IMR-90 (cell line): ENCODE measurements at regions not wholly inside any gene's neighbourhood (a gene's known extent, or its start where the extent isn't known, plus 50 kb on each side); places are given as distances from the start of the nearest gene placed in this dataset.

Experiments used
- ATAC-seq: fragments of 200-7000 bp; cut with Tn5 transposase; 2 replicates; pipeline ENCODE4 v1.9.1; 2020; ENCODE audit warnings: low read depth, mild to moderate bottlenecking, moderate library complexity
- BruUV-seq: library from RNA; stranded (reverse); fragments of 400-500 nt; replicated peaks from 2 replicates; lab custom pipeline; 2021; lab: Mats Ljungman, UMichigan
- CTCF ChIA-PET: fragments of 300-600 bp; formaldehyde crosslinking; extraction: SDS; loops from one replicate; lab custom pipeline; 2021; ENCODE audit warnings: antibody characterized with exemption; lab: Yijun Ruan, JAX
- POLR2A ChIA-PET: fragments of 300-600 bp; sonication (Branson Sonifier 250); formaldehyde crosslinking; loops from one replicate; lab custom pipeline; 2022; ENCODE audit warnings: antibody characterized with exemption; ENCODE audit not compliant: unreplicated experiment; lab: Charles Lee
- DNase-seq: peaks from one replicate; pipeline ENCODE4 v3.0.0; 2013
- H2AFZ ChIP-seq: replicated peaks from 2 replicates; pipeline ENCODE3; 2013; ENCODE audit warnings: low read length, mild to moderate bottlenecking; ENCODE audit not compliant: poor library complexity
- H2AK5ac ChIP-seq: 2 replicates; pipeline ENCODE4 v1.6.1; 2013; ENCODE audit warnings: low read depth, low read length, inconsistent platforms
- H2AK9ac ChIP-seq: replicated peaks from 2 replicates; pipeline ENCODE3; 2013; ENCODE audit warnings: mild to moderate bottlenecking, low read depth, low read length, moderate library complexity; ENCODE audit not compliant: poor library complexity
- H2BK120ac ChIP-seq: 2 replicates; pipeline ENCODE4 v1.6.1; 2013; ENCODE audit warnings: low read depth, low read length, inconsistent platforms
- H2BK15ac ChIP-seq: 3 replicates; pipeline ENCODE4 v1.6.1; 2013; ENCODE audit warnings: low read depth, low read length, inconsistent platforms
- H2BK20ac ChIP-seq: 2 replicates; pipeline ENCODE4 v1.6.1; 2013; ENCODE audit warnings: low read depth, mild to moderate bottlenecking, inconsistent platforms, low read length, moderate library complexity
- H2BK5ac ChIP-seq: 2 replicates; pipeline ENCODE4 v1.6.1; 2013; ENCODE audit warnings: mild to moderate bottlenecking, low read depth, low read length, inconsistent platforms; ENCODE audit not compliant: poor library complexity, severe bottlenecking
- H3K14ac ChIP-seq: replicated peaks from 2 replicates; pipeline ENCODE4 v1.6.1; 2013; ENCODE audit warnings: low read depth, low read length, inconsistent platforms
- H3K18ac ChIP-seq: 2 replicates; pipeline ENCODE4 v1.6.1; 2013; ENCODE audit warnings: low read depth, low read length, control low read depth
- H3K23ac ChIP-seq: 2 replicates; pipeline ENCODE4 v1.6.1; 2013; ENCODE audit warnings: low read depth, low read length, inconsistent platforms
- H3K27ac ChIP-seq: 2 replicates; pipeline ENCODE4 v1.5.1; 2013; ENCODE audit warnings: mild to moderate bottlenecking, control low read depth, low read length; ENCODE audit not compliant: insufficient read depth
- H3K27me3 ChIP-seq: 2 replicates; pipeline ENCODE4 v1.6.1; 2013; ENCODE audit warnings: low read length; ENCODE audit not compliant: control insufficient read depth, insufficient read depth
- H3K36me3 ChIP-seq: 2 replicates; pipeline ENCODE4 v1.6.1; 2013; ENCODE audit warnings: low read length, mixed read lengths; ENCODE audit not compliant: control insufficient read depth, insufficient read depth
- H3K4ac ChIP-seq: 2 replicates; pipeline ENCODE4 v1.6.1; 2013; ENCODE audit warnings: low read depth, low read length, inconsistent platforms
- H3K4me1 ChIP-seq: 2 replicates; pipeline ENCODE4 v1.6.1; 2013; ENCODE audit warnings: low read length, mixed read lengths; ENCODE audit not compliant: control insufficient read depth, insufficient read depth
- H3K4me2 ChIP-seq: 2 replicates; pipeline ENCODE4 v1.6.1; 2013; ENCODE audit warnings: low read depth, mild to moderate bottlenecking, control low read depth, low read length, moderate library complexity
- H3K4me3 ChIP-seq: 2 replicates; pipeline ENCODE4 v1.5.1; 2013; ENCODE audit warnings: low read depth, mild to moderate bottlenecking, control low read depth, low read length, moderate library complexity; ENCODE audit not compliant: insufficient read depth
- H3K56ac ChIP-seq: 2 replicates; pipeline ENCODE4 v1.6.1; 2013; ENCODE audit warnings: low read length, inconsistent platforms; ENCODE audit not compliant: insufficient read depth; ENCODE audit errors: extremely low read depth
- H3K79me1 ChIP-seq, 2 experiments: 2 replicates each; pipeline ENCODE4 v1.6.1; 2013; ENCODE audit warnings: low read length in 2 of 2, inconsistent platforms in 1 of 2, low read depth in 1 of 2
- H3K9ac ChIP-seq: 2 replicates; pipeline ENCODE4 v1.6.1; 2013; ENCODE audit warnings: low read depth, low read length, control low read depth
- H3K9me1 ChIP-seq: 2 replicates; pipeline ENCODE4 v1.6.1; 2013; ENCODE audit warnings: low read length, inconsistent platforms; ENCODE audit not compliant: insufficient read depth
- H3K9me3 ChIP-seq: 2 replicates; pipeline ENCODE4 v1.6.1; 2013; ENCODE audit warnings: low read length; ENCODE audit not compliant: control insufficient read depth, insufficient read depth
- H4K20me1 ChIP-seq: 2 replicates; pipeline ENCODE4 v1.6.1; 2013; ENCODE audit warnings: low read length, inconsistent platforms; ENCODE audit not compliant: insufficient read depth
- H4K5ac ChIP-seq: 2 replicates; pipeline ENCODE4 v1.6.1; 2013; ENCODE audit warnings: mild to moderate bottlenecking, low read depth, low read length, control low read depth
- H4K8ac ChIP-seq, 2 experiments: 2 replicates each; pipeline ENCODE4 v1.6.1; 2013; ENCODE audit warnings: low read depth in 2 of 2, low read length in 2 of 2, control low read depth in 1 of 2, inconsistent platforms in 1 of 2
- H4K91ac ChIP-seq: 2 replicates; pipeline ENCODE4 v1.6.1; 2013; ENCODE audit warnings: low read depth, low read length, inconsistent platforms; ENCODE audit not compliant: insufficient read depth
- BHLHE40 ChIP-seq: fragments of 150-350 bp; IDR thresholded peaks from 2 replicates; pipeline ENCODE4 v1.6.1; 2016; ENCODE audit warnings: mild to moderate bottlenecking, low read depth, low read length
- CEBPB ChIP-seq: IDR thresholded peaks from 2 replicates; pipeline ENCODE4 v1.6.1; 2012; ENCODE audit warnings: low read depth, low read length, improper control_type of control experiment
- CHD1 ChIP-seq: IDR thresholded peaks from 2 replicates; pipeline ENCODE4 v1.6.1; 2012; ENCODE audit warnings: low read depth, low read length, improper control_type of control experiment
- FOS ChIP-seq: fragments of 150-350 bp; IDR thresholded peaks from 2 replicates; pipeline ENCODE4 v1.6.1; 2016; ENCODE audit warnings: low read depth, low read length
- MAFK ChIP-seq: IDR thresholded peaks from 2 replicates; pipeline ENCODE4 v1.6.1; 2012; ENCODE audit warnings: low read depth, low read length, improper control_type of control experiment
- MAZ ChIP-seq: IDR thresholded peaks from 2 replicates; pipeline ENCODE4 v1.6.1; 2012; ENCODE audit warnings: low read depth, mild to moderate bottlenecking, low read length, improper control_type of control experiment, moderate library complexity, borderline replicate concordance
- MXI1 ChIP-seq: IDR thresholded peaks from 2 replicates; pipeline ENCODE4 v1.6.1; 2012; ENCODE audit warnings: low read depth, mild to moderate bottlenecking, low read length, moderate library complexity, borderline replicate concordance
- NFE2L2 ChIP-seq: fragments of 150-350 bp; IDR thresholded peaks from 2 replicates; pipeline ENCODE4 v1.6.1; 2016; ENCODE audit warnings: low read depth, mild to moderate bottlenecking, low read length
- POLR2A ChIP-seq: IDR thresholded peaks from 2 replicates; pipeline ENCODE4 v1.6.1; 2012; ENCODE audit warnings: mild to moderate bottlenecking, low read depth, low read length
- RAD21 ChIP-seq: IDR thresholded peaks from 2 replicates; pipeline ENCODE4 v1.6.1; 2012; ENCODE audit warnings: low read length, improper control_type of control experiment
- RCOR1 ChIP-seq: IDR thresholded peaks from 2 replicates; pipeline ENCODE4 v1.6.1; 2012; ENCODE audit warnings: mild to moderate bottlenecking, low read length, improper control_type of control experiment; ENCODE audit not compliant: insufficient replicate concordance
- RFX5 ChIP-seq: IDR thresholded peaks from 2 replicates; pipeline ENCODE4 v1.8.0; 2012; ENCODE audit warnings: low read depth, mild to moderate bottlenecking, low read length, moderate library complexity
- SMC3 ChIP-seq: fragments of 150-350 bp; IDR thresholded peaks from 2 replicates; pipeline ENCODE4 v1.6.1; 2016; ENCODE audit warnings: low read depth, mild to moderate bottlenecking, antibody characterized with exemption, low read length, moderate library complexity
- USF2 ChIP-seq: fragments of 150-350 bp; IDR thresholded peaks from 2 replicates; pipeline ENCODE4 v1.6.1; 2017; ENCODE audit warnings: mild to moderate bottlenecking, antibody characterized with exemption, low read length, low read depth
- WGBS, 2 experiments: methylation state at CpG; one replicate each; pipeline versions ENCODE4 v1.1.5 to v1.1.7; 2013; ENCODE audit warnings: missing lambda C conversion rate in 2 of 2; ENCODE audit not compliant: insufficient read length in 1 of 2; ENCODE audit errors: extremely low coverage in 2 of 2; 5-methylcytosine and 5-hydroxymethylcytosine counted together
- dilution Hi-C: fragments of 300-500 bp; cut with HindIII; formaldehyde crosslinking; loops from one replicate; pipeline ENCODE4 v1.14.3; 2018; ENCODE audit warnings: low sequenced_read_pairs; ENCODE audit not compliant: unreplicated experiment
- in situ Hi-C: fragments of 300-500 bp; cut with MboI; formaldehyde crosslinking; loops from 3 replicates; pipeline ENCODE4 v1.14.3; 2019; ENCODE audit warnings: low sequenced_read_pairs, inconsistent platforms, mixed read lengths
- intact Hi-C: fragments of 100-400 bp; cut with micrococcal nuclease; formaldehyde crosslinking; loops from 2 replicates; pipeline ENCODE4 v1.10.0; 2022
- TF ChIP-seq, protein P1 (sequence below): conservative IDR thresholded peaks from 2 replicates; pipeline ENCODE4 v1.5.1; 2012; ENCODE audit warnings: mild to moderate bottlenecking, low read depth, low read length, improper control_type of control experiment
- TF ChIP-seq, protein P2 (sequence below): fragments of 150-350 bp; IDR thresholded peaks from 2 replicates; pipeline ENCODE4 v1.6.1; 2016; ENCODE audit warnings: low read depth, mild to moderate bottlenecking, low read length, moderate library complexity, borderline replicate concordance

DNA sequence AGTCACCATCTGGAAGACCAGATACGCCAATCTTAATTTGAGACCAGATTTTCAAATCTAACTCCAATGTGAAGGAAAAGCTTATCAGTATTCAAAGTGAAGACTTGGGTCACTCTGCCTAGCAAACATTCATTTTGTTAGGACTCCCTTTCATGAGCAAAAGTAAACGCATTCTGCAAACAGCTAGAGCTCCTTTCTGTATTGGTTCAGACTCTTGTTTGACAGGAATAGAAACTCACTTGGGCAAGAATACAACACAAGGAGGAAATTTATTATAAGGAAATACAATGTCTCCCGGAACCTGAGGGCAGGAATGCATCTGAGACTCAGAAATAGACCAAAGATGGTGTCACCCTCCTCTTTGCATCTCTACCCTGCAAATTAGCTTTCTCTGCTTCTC, 558.6 kb downstream of the TAFA4 start:
- H4K20me1 ChIP-seq: no peaks in the 10 kb centered on the region
- no peak overlapping the region for H4K8ac ChIP-seq
- BruUV-seq: no TSS peak
- no peak overlapping the region for H3K18ac ChIP-seq
- no peak overlapping the region for H2BK5ac ChIP-seq
- H3K4me2 ChIP-seq: no peak overlapping the region
- H3K9me3 ChIP-seq: peaks cover 8% of the 10 kb centered on the region
- intact Hi-C loops: no loop called here
- H2AK9ac ChIP-seq: no peak overlapping the region
- ATAC-seq: no peak
- CTCF ChIA-PET: no interaction called here
- dilution Hi-C loops: no loop called here
- no peak overlapping the region for H3K27ac ChIP-seq
- DNase-seq: no peak
- no peak overlapping the region for H2AK5ac ChIP-seq
- no peaks in the 10 kb centered on the region for H3K9me1 ChIP-seq
- no peak overlapping the region for H2BK15ac ChIP-seq
- WGBS, 2 experiments: no CpG with 5 or more reads among the region's 3 CpGs
- no peak overlapping the region for H4K91ac ChIP-seq
- TF ChIP-seq RAD21: no peak
- no peak for TF ChIP-seq FOS
- TF ChIP-seq USF2: no peak
- TF ChIP-seq, protein P1, sequence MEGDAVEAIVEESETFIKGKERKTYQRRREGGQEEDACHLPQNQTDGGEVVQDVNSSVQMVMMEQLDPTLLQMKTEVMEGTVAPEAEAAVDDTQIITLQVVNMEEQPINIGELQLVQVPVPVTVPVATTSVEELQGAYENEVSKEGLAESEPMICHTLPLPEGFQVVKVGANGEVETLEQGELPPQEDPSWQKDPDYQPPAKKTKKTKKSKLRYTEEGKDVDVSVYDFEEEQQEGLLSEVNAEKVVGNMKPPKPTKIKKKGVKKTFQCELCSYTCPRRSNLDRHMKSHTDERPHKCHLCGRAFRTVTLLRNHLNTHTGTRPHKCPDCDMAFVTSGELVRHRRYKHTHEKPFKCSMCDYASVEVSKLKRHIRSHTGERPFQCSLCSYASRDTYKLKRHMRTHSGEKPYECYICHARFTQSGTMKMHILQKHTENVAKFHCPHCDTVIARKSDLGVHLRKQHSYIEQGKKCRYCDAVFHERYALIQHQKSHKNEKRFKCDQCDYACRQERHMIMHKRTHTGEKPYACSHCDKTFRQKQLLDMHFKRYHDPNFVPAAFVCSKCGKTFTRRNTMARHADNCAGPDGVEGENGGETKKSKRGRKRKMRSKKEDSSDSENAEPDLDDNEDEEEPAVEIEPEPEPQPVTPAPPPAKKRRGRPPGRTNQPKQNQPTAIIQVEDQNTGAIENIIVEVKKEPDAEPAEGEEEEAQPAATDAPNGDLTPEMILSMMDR: no peak
- TF ChIP-seq RFX5: no peak
- TF ChIP-seq, protein P2, sequence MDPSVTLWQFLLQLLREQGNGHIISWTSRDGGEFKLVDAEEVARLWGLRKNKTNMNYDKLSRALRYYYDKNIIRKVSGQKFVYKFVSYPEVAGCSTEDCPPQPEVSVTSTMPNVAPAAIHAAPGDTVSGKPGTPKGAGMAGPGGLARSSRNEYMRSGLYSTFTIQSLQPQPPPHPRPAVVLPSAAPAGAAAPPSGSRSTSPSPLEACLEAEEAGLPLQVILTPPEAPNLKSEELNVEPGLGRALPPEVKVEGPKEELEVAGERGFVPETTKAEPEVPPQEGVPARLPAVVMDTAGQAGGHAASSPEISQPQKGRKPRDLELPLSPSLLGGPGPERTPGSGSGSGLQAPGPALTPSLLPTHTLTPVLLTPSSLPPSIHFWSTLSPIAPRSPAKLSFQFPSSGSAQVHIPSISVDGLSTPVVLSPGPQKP: no peak
- no peak for TF ChIP-seq MAFK
- no peak for TF ChIP-seq CEBPB
- no peak for TF ChIP-seq SMC3
- no peak for TF ChIP-seq NFE2L2
- no peak for TF ChIP-seq CHD1
- no peak for TF ChIP-seq MXI1
- TF ChIP-seq BHLHE40: no peak
- no peak for TF ChIP-seq RCOR1
- TF ChIP-seq POLR2A: no peak
- TF ChIP-seq MAZ: no peak
- H3K4ac ChIP-seq: no peak overlapping the region
- H3K79me1 ChIP-seq: no peaks in the 10 kb centered on the region
- no peak overlapping the region for H2BK20ac ChIP-seq
- H4K5ac ChIP-seq: no peak overlapping the region
- H3K4me1 ChIP-seq: no peaks in the 10 kb centered on the region
- H3K4me3 ChIP-seq: no peak overlapping the region
- H3K23ac ChIP-seq: no peak overlapping the region
- no peak overlapping the region for H3K9ac ChIP-seq
- no peak overlapping the region for H2AFZ ChIP-seq
- no peaks in the 10 kb centered on the region for H3K27me3 ChIP-seq
- no peak overlapping the region for H2BK120ac ChIP-seq
- H3K14ac ChIP-seq: no peak overlapping the region
- no peak overlapping the region for H3K56ac ChIP-seq
- POLR2A ChIA-PET: no interaction called here
- no peaks in the 10 kb centered on the region for H3K36me3 ChIP-seq
- in situ Hi-C loops: no loop called here
